ENCODE measurements at regions not wholly inside any gene's neighbourhood (a gene's known extent, or its start where the extent isn't known, plus 50 kb on each side); places are given as distances from the start of the nearest gene placed in this dataset.

- TF ChIP-seq HDAC2 (IDR thresholded peaks at IDR 0.05; ENCODE audit: borderline replicate concordance in 1 of 2, low read depth in 2 of 2, low read length in 2 of 2) (no peak), ATF2 (IDR thresholded peaks at IDR 0.05; ENCODE audit: low read length) (no peak), EP300 (IDR thresholded peaks at IDR 0.05; ENCODE audit: borderline replicate concordance in 1 of 2, low read depth in 2 of 2, low read length in 2 of 2) (no peak), KDM1A (IDR thresholded peaks at IDR 0.05; ENCODE audit: borderline replicate concordance, low read length) (no peak), RAD21 (IDR thresholded peaks at IDR 0.05 in 1 of 2, conservative IDR thresholded peaks at IDR 0.05 in 1 of 2; ENCODE audit: low read depth in 2 of 2, low read length in 2 of 2) (no peak), CBX5 (IDR thresholded peaks at IDR 0.05; ENCODE audit: low read depth, low read length) (no peak)
- CTCF ChIA-PET (ENCODE audit: partially characterized antibody) = no interaction called here
- Histone ChIP-seq H4K5ac (ENCODE audit: insufficient read length, low read depth, low read length) (no peak overlapping the region), H2BK20ac (ENCODE audit: low read length) (no peak overlapping the region), H3K14ac (ENCODE audit: insufficient read length) (no peak overlapping the region), H3K36me3 (ENCODE audit: control insufficient read depth in 2 of 4, insufficient read depth in 4 of 4, low read length in 3 of 4) (no peaks in the 10 kb centered on the region), H2AK5ac (ENCODE audit: low read depth, low read length) (no peak overlapping the region), H3K9ac (replicated peaks in 1 of 4; ENCODE audit: extremely low read depth in 1 of 4, low read depth in 3 of 4, low read length in 3 of 4) (no peak overlapping the region), H2BK15ac (ENCODE audit: low read length) (no peak overlapping the region), H3K23me2 (ENCODE audit: low read depth, low read length) (no peaks in the 10 kb centered on the region), H3K4me3 (ENCODE audit: extremely low read depth in 1 of 4, insufficient read depth in 2 of 4, low read depth in 3 of 4, low read length in 4 of 4) (no peak overlapping the region), H4K8ac (ENCODE audit: extremely low read depth, insufficient read depth, low read length) (no peak overlapping the region), H3K4me2 (ENCODE audit: insufficient read depth in 1 of 2, low read depth in 2 of 2, low read length in 2 of 2) (no peak overlapping the region), H3K27ac (ENCODE audit: low read depth, low read length) (no peak overlapping the region), H3K56ac (replicated peaks; ENCODE audit: insufficient read length, low read depth, low read length) (no peak overlapping the region), H3K18ac (ENCODE audit: extremely low read depth, low read length) (no peak overlapping the region), H3K4me1 (replicated peaks in 1 of 4; ENCODE audit: control insufficient read depth in 3 of 4, insufficient read depth in 4 of 4, low read length in 3 of 4) (no peaks in the 10 kb centered on the region), H3K79me1 (ENCODE audit: low read depth, low read length) (no peaks in the 10 kb centered on the region), H2BK5ac (ENCODE audit: low read depth, low read length) (no peak overlapping the region), H4K20me1 (replicated peaks in 1 of 2; ENCODE audit: control insufficient read depth in 1 of 2, insufficient read depth in 2 of 2, low read length in 2 of 2) (no peaks in the 10 kb centered on the region), H3K9me3 (ENCODE audit: insufficient read depth in 2 of 2, low read depth in 1 of 2, low read length in 1 of 2) (no peaks in the 10 kb centered on the region), H3K27me3 (replicated peaks in 1 of 4; ENCODE audit: control insufficient read depth in 3 of 4, extremely low read depth in 1 of 4, insufficient read depth in 3 of 4, low read length in 3 of 4) (no peaks in the 10 kb centered on the region), H3K79me2 (ENCODE audit: control insufficient read depth in 1 of 2, insufficient read depth in 2 of 2, low read length in 2 of 2) (no peaks in the 10 kb centered on the region), H3K23ac (ENCODE audit: insufficient read length) (no peak overlapping the region), H2BK120ac (replicated peaks; ENCODE audit: low read depth, low read length) (no peak overlapping the region), H2BK12ac (ENCODE audit: low read depth, low read length) (no peak overlapping the region), H4K91ac (replicated peaks; ENCODE audit: insufficient read length, low read length) (no peak overlapping the region), H3K4ac (replicated peaks; ENCODE audit: insufficient read length, low read depth, low read length) (no peak overlapping the region), H2AFZ (ENCODE audit: low read length) (no peak overlapping the region)
- DNase-seq (ENCODE audit: low read depth in 1 of 2, low spot score in 2 of 2) (no peak), FAIRE-seq (no peak)
- POLR2A ChIA-PET (ENCODE audit: partially characterized antibody) = no interaction called here
- 100% methylated on average over 1 of the region's 1 CpG; no CpG with 5 or more reads in 1 of the 2 experiments for WGBS, 2 experiments (ENCODE audit: extremely low coverage in 1 of 2, insufficient coverage in 1 of 2, insufficient read length in 1 of 2, insufficient replicate concordance in 2 of 2, low coverage in 1 of 2, low lambda C conversion rate in 2 of 2, missing lambda C conversion rate in 1 of 2)
Measured at GRCh38 chr9:102202126-102202525, 463.7 kb upstream of the GRIN3A start.

Measured in H1 (cell line).